Parathyroid adenoma (tissue), 2 donors: ENCODE measurements at regions not wholly inside any gene's neighbourhood (a gene's known extent, or its start where the extent isn't known, plus 50 kb on each side); places are given as distances from the start of the nearest gene placed in this dataset.

Experiments
- H2AFZ ChIP-seq: fragments of 300-600 bp; sonication (generic); one replicate; pipeline ENCODE4 v1.7.0; 2017; ENCODE audit warnings: antibody characterized with exemption, mild to moderate bottlenecking
- H3K27ac ChIP-seq: fragments of 300-600 bp; sonication (generic); one replicate; pipeline ENCODE4 v1.7.0; 2017
- H3K27me3 ChIP-seq: fragments of 300-600 bp; sonication (generic); one replicate; pipeline ENCODE4 v1.7.0; 2017; ENCODE audit warnings: low read length; ENCODE audit not compliant: control insufficient read depth, insufficient read depth
- H3K36me3 ChIP-seq: fragments of 300-600 bp; sonication (generic); one replicate; pipeline ENCODE4 v1.7.0; 2017; ENCODE audit warnings: low read length; ENCODE audit not compliant: control insufficient read depth, insufficient read depth
- H3K4me1 ChIP-seq: fragments of 300-600 bp; sonication (generic); one replicate; pipeline ENCODE4 v1.7.0; 2017; ENCODE audit warnings: control low read depth
- H3K4me2 ChIP-seq: fragments of 300-600 bp; sonication (generic); one replicate; pipeline ENCODE4 v1.7.0; 2017; ENCODE audit warnings: low read length
- H3K4me3 ChIP-seq: fragments of 300-600 bp; sonication (generic); one replicate; pipeline ENCODE4 v1.7.0; 2017; ENCODE audit warnings: low read depth, low read length
- H3K79me2 ChIP-seq: fragments of 300-600 bp; sonication (generic); one replicate; pipeline ENCODE4 v1.7.0; 2017; ENCODE audit warnings: control low read depth
- H3K9ac ChIP-seq: fragments of 300-600 bp; sonication (generic); one replicate; pipeline ENCODE4 v1.7.0; 2017; ENCODE audit warnings: mild to moderate bottlenecking
- H3K9me3 ChIP-seq: fragments of 300-600 bp; sonication (generic); one replicate; pipeline ENCODE4 v1.7.0; 2017; ENCODE audit warnings: low read length; ENCODE audit not compliant: control insufficient read depth
- CTCF ChIP-seq: fragments of 300-600 bp; sonication (generic); IDR thresholded peaks from one replicate; pipeline ENCODE4 v1.7.0; 2017; ENCODE audit warnings: antibody characterized with exemption, mild to moderate bottlenecking
- donor health status: primary hyperparathyroidism.

- Histone ChIP-seq H2AFZ (no peak overlapping the region), H3K4me2 (no peak overlapping the region), H3K4me1 (no peaks in the 10 kb centered on the region), H3K9me3 (no peaks in the 10 kb centered on the region), H3K27me3 (no peaks in the 10 kb centered on the region), H3K36me3 (no peaks in the 10 kb centered on the region), H3K4me3 (no peak overlapping the region), H3K27ac (no peak overlapping the region), H3K9ac (no peak overlapping the region), H3K79me2 (no peaks in the 10 kb centered on the region)
- TF ChIP-seq CTCF, result no peak
Measured at GRCh38 chr2:111219285-111219684, 98.6 kb downstream of the BCL2L11 start.

GRCh38 chr2:111219734-111220505 lies 99.2 kb downstream of the BCL2L11 start:
- Histone ChIP-seq H3K27me3 (no peaks in the 10 kb centered on the region), H3K9ac (no peak overlapping the region), H3K4me3 (no peak overlapping the region), H3K9me3 (no peaks in the 10 kb centered on the region), H3K36me3 (no peaks in the 10 kb centered on the region), H3K4me1 (no peaks in the 10 kb centered on the region), H3K27ac (no peak overlapping the region), H3K79me2 (no peaks in the 10 kb centered on the region), H2AFZ (no peak overlapping the region), H3K4me2 (no peak overlapping the region)
- TF ChIP-seq CTCF, result no peak

- no peaks in the 10 kb centered on the region for H3K9me3 ChIP-seq
- H3K4me1 ChIP-seq, result no peaks in the 10 kb centered on the region
- H3K4me3 ChIP-seq, result no peak overlapping the region
- H3K9ac ChIP-seq, result no peak overlapping the region
- H3K27me3 ChIP-seq, result no peaks in the 10 kb centered on the region
- no peak overlapping the region for H2AFZ ChIP-seq
- TF ChIP-seq CTCF, result no peak
- H3K27ac ChIP-seq, result no peak overlapping the region
- H3K79me2 ChIP-seq, result no peaks in the 10 kb centered on the region
- H3K36me3 ChIP-seq, result no peaks in the 10 kb centered on the region
- no peak overlapping the region for H3K4me2 ChIP-seq
Measured at GRCh38 chr2:111220962-111221361, 100.2 kb downstream of the BCL2L11 start.

- no peak for TF ChIP-seq CTCF
- Histone ChIP-seq H3K9me3 (no peaks in the 10 kb centered on the region), H3K36me3 (no peaks in the 10 kb centered on the region), H3K27me3 (no peaks in the 10 kb centered on the region), H3K27ac (no peak overlapping the region), H2AFZ (no peak overlapping the region), H3K4me1 (no peaks in the 10 kb centered on the region), H3K4me3 (no peak overlapping the region), H3K4me2 (no peak overlapping the region), H3K9ac (no peak overlapping the region), H3K79me2 (no peaks in the 10 kb centered on the region)
Measured at GRCh38 chr2:111221701-111222100, 101.0 kb downstream of the BCL2L11 start.

- Histone ChIP-seq H3K27me3 (no peaks in the 10 kb centered on the region), H3K27ac (no peak overlapping the region), H3K9ac (no peak overlapping the region), H3K36me3 (no peaks in the 10 kb centered on the region), H3K4me1 (no peaks in the 10 kb centered on the region), H2AFZ (no peak overlapping the region), H3K4me2 (no peak overlapping the region), H3K79me2 (no peaks in the 10 kb centered on the region), H3K9me3 (no peaks in the 10 kb centered on the region), H3K4me3 (no peak overlapping the region)
- TF ChIP-seq CTCF, result no peak
Measured at GRCh38 chr2:111222204-111222866, 101.6 kb downstream of the BCL2L11 start.
